Stimulated activated CD8-positive, alpha-beta memory T cell treated with anti-CD3 and anti-CD28 coated beads, Interleukin-12 subunit alpha, Interleukin-12 subunit beta, amount 100 ng/mL, for 1 hour (primary cell): ENCODE measurements at regions not wholly inside any gene's neighbourhood (a gene's known extent, or its start where the extent isn't known, plus 50 kb on each side); places are given as distances from the start of the nearest gene placed in this dataset.
"Not testable (repeated sequence)": the region's sequence is repeated elsewhere in the genome, so short reads cannot be mapped to it uniquely, and the experiment has no call there.

Source experiments
- DNase-seq: peaks from one replicate; pipeline ENCODE4 v3.0.0-alpha.2; 2020; ENCODE audit warnings: low read depth

GRCh38 chr11:134845474-134846327, 433.7 kb upstream of the B3GAT1 start:
- DNase-seq: no peak

- DNase-seq: no peak
Measured at GRCh38 chr11:134844838-134845237, 432.8 kb upstream of the B3GAT1 start.

GRCh38 chr11:134843735-134844134, 431.7 kb upstream of the B3GAT1 start:
- DNase-seq: no peak

GRCh38 chr11:134843020-134843419, 431.0 kb upstream of the B3GAT1 start:
- DNase-seq: no peak

- no peak for DNase-seq
Measured at GRCh38 chr11:134841972-134842371, 429.9 kb upstream of the B3GAT1 start.

GRCh38 chr11:134841411-134841810, 429.4 kb upstream of the B3GAT1 start:
- no peak for DNase-seq

- no peak for DNase-seq
Measured at GRCh38 chr11:134840945-134841344, 428.9 kb upstream of the B3GAT1 start.

GRCh38 chr11:134840165-134840564, 428.1 kb upstream of the B3GAT1 start:
- DNase-seq: not testable (repeated sequence)

GRCh38 chr11:134838708-134839107, 426.7 kb upstream of the B3GAT1 start:
- no peak for DNase-seq

- no peak for DNase-seq
Measured at GRCh38 chr11:134837887-134838232, 425.8 kb upstream of the B3GAT1 start.

- no peak for DNase-seq
Measured at GRCh38 chr11:134837166-134837886, 425.3 kb upstream of the B3GAT1 start.

GRCh38 chr11:134836561-134836960, 424.5 kb upstream of the B3GAT1 start:
- DNase-seq: no peak

- DNase-seq: no peak
Measured at GRCh38 chr11:134835561-134835960, 423.5 kb upstream of the B3GAT1 start.

GRCh38 chr11:134830312-134830711, 418.3 kb upstream of the B3GAT1 start:
- DNase-seq: no peak

GRCh38 chr11:134823970-134824369, 411.9 kb upstream of the B3GAT1 start:
- no peak for DNase-seq

- no peak for DNase-seq
Measured at GRCh38 chr11:134822897-134823296, 410.9 kb upstream of the B3GAT1 start.

- no peak for DNase-seq
Measured at GRCh38 chr11:134821422-134821821, 409.4 kb upstream of the B3GAT1 start.

- DNase-seq: no peak
Measured at GRCh38 chr11:134819041-134819440, 407.0 kb upstream of the B3GAT1 start.

- no peak for DNase-seq
Measured at GRCh38 chr11:134818516-134818915, 406.5 kb upstream of the B3GAT1 start.

GRCh38 chr11:134815404-134815803, 403.4 kb upstream of the B3GAT1 start:
- DNase-seq: no peak

- no peak for DNase-seq
Measured at GRCh38 chr11:134807997-134808396, 396.0 kb upstream of the B3GAT1 start.

- DNase-seq: no peak
Measured at GRCh38 chr11:134802598-134802997, 390.6 kb upstream of the B3GAT1 start.

GRCh38 chr11:134802116-134802515, 390.1 kb upstream of the B3GAT1 start:
- no peak for DNase-seq

- DNase-seq: no peak
Measured at GRCh38 chr11:134801570-134801969, 389.5 kb upstream of the B3GAT1 start.
